RWPE2 (cell line): ENCODE measurements at regions not wholly inside any gene's neighbourhood (a gene's known extent, or its start where the extent isn't known, plus 50 kb on each side); places are given as distances from the start of the nearest gene placed in this dataset.

Experiments used
- ATAC-seq: fragments of 200-7000 bp; cut with Tn5 transposase; 3 replicates; pipeline ENCODE4 v1.9.1; 2021; ENCODE audit warnings: low read depth
- DNase-seq: peaks from one replicate; pipeline ENCODE4 v3.0.0-alpha.2; 2020; ENCODE audit warnings: low spot score
- H3K27ac ChIP-seq: fragments of 450-650 bp; 2 replicates; pipeline ENCODE4 v1.5.1; 2017; ENCODE audit warnings: mild to moderate bottlenecking; ENCODE audit not compliant: poor library complexity, severe bottlenecking
- H3K27me3 ChIP-seq: fragments of 250-450 bp; sonication (Bioruptor Pico); 2 replicates; pipeline ENCODE4 v1.5.1; 2021; ENCODE audit warnings: mild to moderate bottlenecking, moderate library complexity; ENCODE audit not compliant: insufficient read depth, poor library complexity, severe bottlenecking
- H3K36me3 ChIP-seq: fragments of 250-450 bp; sonication (Bioruptor Pico); 2 replicates; pipeline ENCODE4 v1.5.1; 2020; ENCODE audit warnings: low read depth, mild to moderate bottlenecking, moderate library complexity
- H3K4me1 ChIP-seq: fragments of 250-450 bp; sonication (Bioruptor Pico); 2 replicates; pipeline ENCODE4 v1.5.1; 2021; ENCODE audit warnings: mild to moderate bottlenecking, moderate library complexity; ENCODE audit not compliant: insufficient read depth, poor library complexity, severe bottlenecking
- H3K4me3 ChIP-seq: fragments of 250-450 bp; sonication (Bioruptor Pico); 2 replicates; pipeline ENCODE4 v1.5.1; 2021; ENCODE audit warnings: mild to moderate bottlenecking, moderate library complexity; ENCODE audit not compliant: severe bottlenecking
- H3K9me3 ChIP-seq: fragments of 250-450 bp; sonication (Bioruptor Pico); 2 replicates; pipeline ENCODE4 v1.5.1; 2021; ENCODE audit warnings: mild to moderate bottlenecking, moderate library complexity; ENCODE audit not compliant: severe bottlenecking
- CTCF ChIP-seq: fragments of 450-650 bp; IDR thresholded peaks from one replicate; pipeline ENCODE4 v1.5.1; 2017; ENCODE audit warnings: mild to moderate bottlenecking, moderate library complexity; ENCODE audit not compliant: poor library complexity, severe bottlenecking

- no peaks in the 10 kb centered on the region for H3K27me3 ChIP-seq
- no peaks in the 10 kb centered on the region for H3K9me3 ChIP-seq
- ATAC-seq (0 out of 3 replicates have a peak, but pooled peaks have one; percentile 10), DNase-seq (no peak)
- no peaks in the 10 kb centered on the region for H3K4me1 ChIP-seq
- no peaks in the 10 kb centered on the region for H3K36me3 ChIP-seq
- no peak overlapping the region for H3K27ac ChIP-seq
- no peak for TF ChIP-seq CTCF
- no peak overlapping the region for H3K4me3 ChIP-seq
Observed at GRCh38 chr11:80196932-80197554, 756.2 kb upstream of the TENM4 start.

- Histone ChIP-seq H3K9me3 (no peaks in the 10 kb centered on the region), H3K27ac (no peak overlapping the region), H3K4me3 (no peak overlapping the region), H3K27me3 (no peaks in the 10 kb centered on the region), H3K36me3 (no peaks in the 10 kb centered on the region), H3K4me1 (no peaks in the 10 kb centered on the region)
- no peak for DNase-seq
- no peak for TF ChIP-seq CTCF
- ATAC-seq, result no peak
Observed at GRCh38 chr11:80196041-80196440, 755.2 kb upstream of the TENM4 start.

- no peaks in the 10 kb centered on the region for H3K36me3 ChIP-seq
- no peak overlapping the region for H3K4me3 ChIP-seq
- no peak for TF ChIP-seq CTCF
- H3K27me3 ChIP-seq, result no peaks in the 10 kb centered on the region
- no peaks in the 10 kb centered on the region for H3K9me3 ChIP-seq
- ATAC-seq, result no peak
- H3K4me1 ChIP-seq, result no peaks in the 10 kb centered on the region
- H3K27ac ChIP-seq, result no peak overlapping the region
- no peak for DNase-seq
Observed at GRCh38 chr11:80194625-80195024, 753.8 kb upstream of the TENM4 start.

- TF ChIP-seq CTCF, result no peak
- DNase-seq (no peak), ATAC-seq (no peak)
- no peak overlapping the region for H3K27ac ChIP-seq
- no peaks in the 10 kb centered on the region for H3K36me3 ChIP-seq
- no peak overlapping the region for H3K4me3 ChIP-seq
- H3K4me1 ChIP-seq, result no peaks in the 10 kb centered on the region
- no peaks in the 10 kb centered on the region for H3K9me3 ChIP-seq
- H3K27me3 ChIP-seq, result no peaks in the 10 kb centered on the region
Observed at GRCh38 chr11:80194016-80194415, 753.2 kb upstream of the TENM4 start.

GRCh38 chr11:80188076-80188627 lies 747.3 kb upstream of the TENM4 start:
- Histone ChIP-seq H3K4me3 (no peak overlapping the region), H3K27ac (no peak overlapping the region), H3K9me3 (no peaks in the 10 kb centered on the region), H3K27me3 (no peaks in the 10 kb centered on the region), H3K36me3 (no peaks in the 10 kb centered on the region), H3K4me1 (no peaks in the 10 kb centered on the region)
- TF ChIP-seq CTCF, result no peak
- ATAC-seq (no peak), DNase-seq (no peak)
